MM.1S (cell line): ENCODE measurements at regions not wholly inside any gene's neighbourhood (a gene's known extent, or its start where the extent isn't known, plus 50 kb on each side); places are given as distances from the start of the nearest gene placed in this dataset.

Experiments
- CTCF ChIP-seq: fragments of 300-600 bp; sonication (generic); IDR thresholded peaks from 2 replicates; pipeline ENCODE4 v1.5.1; 2016; ENCODE audit warnings: antibody characterized with exemption, low read length, mixed read lengths
- EZH2phosphoT487 ChIP-seq: fragments of 300-600 bp; sonication (generic); IDR thresholded peaks from 2 replicates; pipeline ENCODE4 v1.6.1; 2018; ENCODE audit warnings: antibody characterized with exemption, low read length

GRCh38 chr13:85194482-85194881 is 604.7 kb downstream of the SLITRK6 start:
- TF ChIP-seq CTCF (no peak), EZH2phosphoT487 (no peak)
